ENCODE measurements at regions not wholly inside any gene's neighbourhood (a gene's known extent, or its start where the extent isn't known, plus 50 kb on each side); places are given as distances from the start of the nearest gene placed in this dataset.

DNA sequence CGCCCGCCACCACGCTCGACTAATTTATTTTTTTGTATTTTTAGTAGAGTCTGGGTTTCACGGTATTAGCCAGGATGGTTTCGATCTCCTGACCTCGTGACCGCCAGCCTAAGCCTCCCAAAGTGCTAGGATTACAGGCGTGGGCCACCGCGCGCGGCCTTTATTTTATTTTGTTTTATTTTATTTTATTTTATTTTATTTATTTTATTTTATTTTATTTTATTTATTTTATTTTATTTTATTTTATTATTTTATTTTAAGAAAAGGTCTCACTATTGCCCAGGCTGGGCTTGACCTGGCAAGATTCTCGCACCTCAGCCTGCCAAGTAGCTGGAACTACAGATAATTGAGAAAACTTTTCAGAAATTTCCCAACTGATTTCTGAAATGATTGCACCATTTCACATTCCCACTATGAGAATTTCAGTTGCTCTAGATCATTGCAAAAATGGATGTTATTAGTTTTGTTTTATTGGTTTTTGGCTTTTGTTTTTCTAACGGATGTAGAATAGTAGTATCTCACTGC lies 358.3 kb downstream of the SLC6A15 start:
- no peak overlapping the region for H3K4me3 ChIP-seq (ENCODE audit: low read depth in 1 of 3, low read length in 3 of 3)
- H3K27ac ChIP-seq (ENCODE audit: low read depth in 1 of 2, low read length in 2 of 2): no peak overlapping the region
- H3K4me1 ChIP-seq (ENCODE audit: control insufficient read depth in 4 of 4, insufficient read depth in 4 of 4, low read length in 3 of 4): no peaks in the 10 kb centered on the region
- no peaks in the 10 kb centered on the region for H3K36me3 ChIP-seq (ENCODE audit: control insufficient read depth in 4 of 4, insufficient read depth in 3 of 4, low read depth in 1 of 4, low read length in 3 of 4)
- no peaks in the 10 kb centered on the region for H3K27me3 ChIP-seq (ENCODE audit: control insufficient read depth in 4 of 4, insufficient read depth in 4 of 4, low read length in 3 of 4)
- H3K9ac ChIP-seq (ENCODE audit: low read depth in 1 of 2, low read length in 2 of 2): no peak overlapping the region
- 91% methylated on average over 15 of the region's 15 CpGs for WGBS
- TF ChIP-seq HNF4G (IDR thresholded peaks at IDR 0.05) (no peak), FOXA1 (IDR thresholded peaks at IDR 0.05) (no peak), EGR1 (IDR thresholded peaks at IDR 0.05; ENCODE audit: low read depth in 2 of 2) (no peak), HNF4A (conservative IDR thresholded peaks at IDR 0.05) (no peak)
- TF ChIP-seq, protein P1, sequence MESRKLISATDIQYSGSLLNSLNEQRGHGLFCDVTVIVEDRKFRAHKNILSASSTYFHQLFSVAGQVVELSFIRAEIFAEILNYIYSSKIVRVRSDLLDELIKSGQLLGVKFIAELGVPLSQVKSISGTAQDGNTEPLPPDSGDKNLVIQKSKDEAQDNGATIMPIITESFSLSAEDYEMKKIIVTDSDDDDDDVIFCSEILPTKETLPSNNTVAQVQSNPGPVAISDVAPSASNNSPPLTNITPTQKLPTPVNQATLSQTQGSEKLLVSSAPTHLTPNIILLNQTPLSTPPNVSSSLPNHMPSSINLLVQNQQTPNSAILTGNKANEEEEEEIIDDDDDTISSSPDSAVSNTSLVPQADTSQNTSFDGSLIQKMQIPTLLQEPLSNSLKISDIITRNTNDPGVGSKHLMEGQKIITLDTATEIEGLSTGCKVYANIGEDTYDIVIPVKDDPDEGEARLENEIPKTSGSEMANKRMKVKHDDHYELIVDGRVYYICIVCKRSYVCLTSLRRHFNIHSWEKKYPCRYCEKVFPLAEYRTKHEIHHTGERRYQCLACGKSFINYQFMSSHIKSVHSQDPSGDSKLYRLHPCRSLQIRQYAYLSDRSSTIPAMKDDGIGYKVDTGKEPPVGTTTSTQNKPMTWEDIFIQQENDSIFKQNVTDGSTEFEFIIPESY (IDR thresholded peaks at IDR 0.05): no peak
- TF ChIP-seq, protein P2, sequence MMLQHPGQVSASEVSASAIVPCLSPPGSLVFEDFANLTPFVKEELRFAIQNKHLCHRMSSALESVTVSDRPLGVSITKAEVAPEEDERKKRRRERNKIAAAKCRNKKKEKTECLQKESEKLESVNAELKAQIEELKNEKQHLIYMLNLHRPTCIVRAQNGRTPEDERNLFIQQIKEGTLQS (IDR thresholded peaks at IDR 0.05): no peak
- no peaks in the 10 kb centered on the region for H3K9me3 ChIP-seq (ENCODE audit: control insufficient read depth in 4 of 4, low read length in 3 of 4)
- no peak for DNase-seq (ENCODE audit: low spot score)

DNA sequence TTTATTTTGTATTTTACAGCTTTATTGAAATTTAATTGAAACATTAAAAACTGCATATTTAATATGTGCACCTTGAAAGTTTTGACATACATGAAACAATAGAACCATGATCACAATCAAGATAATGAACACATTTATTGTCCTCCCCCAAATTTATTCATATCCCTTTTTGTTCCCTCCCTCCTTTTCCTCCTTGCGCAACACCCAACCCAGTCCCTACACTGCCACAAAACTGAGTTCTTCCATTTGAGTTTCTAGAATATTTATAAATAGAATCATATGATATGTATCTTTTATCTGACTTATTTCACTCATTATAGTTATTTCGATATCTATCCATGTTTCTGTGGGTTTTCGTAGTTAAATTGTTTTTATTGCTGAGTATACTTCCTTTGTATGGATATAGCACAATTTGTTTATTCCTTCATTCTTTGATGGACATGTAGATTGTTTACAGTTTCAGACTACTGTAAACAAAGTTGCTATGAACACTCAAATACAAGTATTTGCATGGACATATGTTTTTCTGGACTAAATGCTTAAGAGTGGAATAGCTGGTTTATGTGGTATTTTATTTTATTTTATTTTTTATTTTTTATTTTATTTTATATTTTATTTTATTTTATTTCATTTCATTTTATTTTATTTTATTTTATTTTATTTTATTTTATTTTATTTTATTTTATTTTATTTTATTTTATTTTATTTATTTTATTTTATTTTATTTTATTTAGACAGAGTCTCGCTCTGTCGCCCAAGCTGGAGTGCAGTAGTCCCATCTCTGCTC lies 359.1 kb downstream of the SLC6A15 start:
- Histone ChIP-seq H3K36me3 (ENCODE audit: control insufficient read depth in 4 of 4, insufficient read depth in 3 of 4, low read depth in 1 of 4, low read length in 3 of 4) (no peaks in the 10 kb centered on the region), H3K27ac (ENCODE audit: low read depth in 1 of 2, low read length in 2 of 2) (no peak overlapping the region), H3K9me3 (ENCODE audit: control insufficient read depth in 4 of 4, low read length in 3 of 4) (no peaks in the 10 kb centered on the region), H3K4me3 (ENCODE audit: low read depth in 1 of 3, low read length in 3 of 3) (no peak overlapping the region), H3K4me1 (ENCODE audit: control insufficient read depth in 4 of 4, insufficient read depth in 4 of 4, low read length in 3 of 4) (no peaks in the 10 kb centered on the region), H3K27me3 (ENCODE audit: control insufficient read depth in 4 of 4, insufficient read depth in 4 of 4, low read length in 3 of 4) (no peaks in the 10 kb centered on the region), H3K9ac (ENCODE audit: low read depth in 1 of 2, low read length in 2 of 2) (no peak overlapping the region)
- TF ChIP-seq HNF4A (conservative IDR thresholded peaks at IDR 0.05) (no peak), GABPA (IDR thresholded peaks at IDR 0.05 in 1 of 2, conservative IDR thresholded peaks at IDR 0.05 in 1 of 2) (no peak), YY1 (IDR thresholded peaks at IDR 0.05) (no peak), RXRA (IDR thresholded peaks at IDR 0.05) (no peak)
- TF ChIP-seq, protein P3, sequence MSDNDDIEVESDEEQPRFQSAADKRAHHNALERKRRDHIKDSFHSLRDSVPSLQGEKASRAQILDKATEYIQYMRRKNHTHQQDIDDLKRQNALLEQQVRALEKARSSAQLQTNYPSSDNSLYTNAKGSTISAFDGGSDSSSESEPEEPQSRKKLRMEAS (IDR thresholded peaks at IDR 0.05): no peak
- DNase-seq (ENCODE audit: low spot score): no peak
- 86% methylated on average over 5 of the region's 5 CpGs for WGBS

- Histone ChIP-seq H3K4me1 (ENCODE audit: control insufficient read depth in 4 of 4, insufficient read depth in 4 of 4, low read length in 3 of 4) (no peaks in the 10 kb centered on the region), H3K36me3 (ENCODE audit: control insufficient read depth in 4 of 4, insufficient read depth in 3 of 4, low read depth in 1 of 4, low read length in 3 of 4) (no peaks in the 10 kb centered on the region), H3K27ac (ENCODE audit: low read depth in 1 of 2, low read length in 2 of 2) (no peak overlapping the region), H3K9ac (ENCODE audit: low read depth in 1 of 2, low read length in 2 of 2) (no peak overlapping the region), H3K4me3 (ENCODE audit: low read depth in 1 of 3, low read length in 3 of 3) (no peak overlapping the region), H3K9me3 (ENCODE audit: control insufficient read depth in 4 of 4, low read length in 3 of 4) (no peaks in the 10 kb centered on the region), H3K27me3 (ENCODE audit: control insufficient read depth in 4 of 4, insufficient read depth in 4 of 4, low read length in 3 of 4) (no peaks in the 10 kb centered on the region)
- TF ChIP-seq GABPA (IDR thresholded peaks at IDR 0.05 in 1 of 2, conservative IDR thresholded peaks at IDR 0.05 in 1 of 2) (no peak), HNF4A (conservative IDR thresholded peaks at IDR 0.05) (no peak), RAD21 (IDR thresholded peaks at IDR 0.05) (no peak), EGR1 (IDR thresholded peaks at IDR 0.05; ENCODE audit: low read depth in 2 of 2) (no peak), FOXA2 (IDR thresholded peaks at IDR 0.05) (no peak), YY1 (IDR thresholded peaks at IDR 0.05) (no peak), JUND (IDR thresholded peaks at IDR 0.05) (no peak), TAF1 (conservative IDR thresholded peaks at IDR 0.05) (no peak), SP1 (IDR thresholded peaks at IDR 0.05) (no peak), REST (IDR thresholded peaks at IDR 0.05) (no peak)
- TF ChIP-seq, protein P1 (IDR thresholded peaks at IDR 0.05): no peak
- TF ChIP-seq, protein P2 (IDR thresholded peaks at IDR 0.05): no peak
- WGBS: 89% methylated on average over 1 of the region's 1 CpG
- no peak for DNase-seq (ENCODE audit: low spot score)
These were observed 361.2 kb downstream of the SLC6A15 start for GRCh38 chr12:84551373-84551772.
